Mesenchymal stem cell (in vitro differentiated cells and primary cell): ENCODE measurements at regions not wholly inside any gene's neighbourhood (a gene's known extent, or its start where the extent isn't known, plus 50 kb on each side); places are given as distances from the start of the nearest gene placed in this dataset.

Experiments
- DNase-seq: peaks from one replicate; pipeline ENCODE4 v3.0.0-alpha.2; 2013
- H2AFZ ChIP-seq: one replicate; pipeline ENCODE4 v1.6.1; 2013; ENCODE audit warnings: low read depth, mild to moderate bottlenecking, control low read depth, inconsistent platforms, low read length, moderate library complexity
- H2AK5ac ChIP-seq: 2 replicates; pipeline ENCODE4 v1.6.1; 2013; ENCODE audit warnings: low read length, moderate library complexity, mild to moderate bottlenecking, inconsistent platforms; ENCODE audit not compliant: severe bottlenecking
- H2BK120ac ChIP-seq: one replicate; pipeline ENCODE4 v1.6.1; 2013; ENCODE audit warnings: low read depth, mild to moderate bottlenecking, inconsistent platforms, low read length, moderate library complexity
- H2BK12ac ChIP-seq, 2 experiments: one replicate each; pipeline ENCODE4 v1.6.1; 2013; ENCODE audit warnings: inconsistent platforms in 2 of 2, low read length in 2 of 2, mild to moderate bottlenecking in 2 of 2, moderate library complexity in 2 of 2, control low read depth in 1 of 2
- H2BK15ac ChIP-seq: one replicate; pipeline ENCODE4 v1.6.1; 2013; ENCODE audit warnings: mild to moderate bottlenecking, low read depth, inconsistent platforms; ENCODE audit not compliant: poor library complexity, severe bottlenecking
- H2BK5ac ChIP-seq: 2 replicates; pipeline ENCODE4 v1.6.1; 2013; ENCODE audit warnings: low read depth, mild to moderate bottlenecking, low read length, control low read depth, inconsistent platforms; ENCODE audit not compliant: poor library complexity, severe bottlenecking
- H3K14ac ChIP-seq, 2 experiments: one replicate each; pipeline ENCODE4 v1.6.1; 2013; ENCODE audit warnings: inconsistent platforms in 2 of 2, low read length in 2 of 2, control low read depth in 1 of 2, mild to moderate bottlenecking in 1 of 2, moderate library complexity in 1 of 2
- H3K18ac ChIP-seq, 2 experiments: one replicate each; pipeline ENCODE4 v1.6.1; 2013; ENCODE audit warnings: inconsistent platforms in 2 of 2, low read length in 2 of 2, control low read depth in 1 of 2, low read depth in 1 of 2, mild to moderate bottlenecking in 1 of 2
- H3K23ac ChIP-seq, 2 experiments: one replicate each; pipeline ENCODE4 v1.6.1; 2013; ENCODE audit warnings: inconsistent platforms in 2 of 2, low read length in 2 of 2, mild to moderate bottlenecking in 2 of 2, moderate library complexity in 2 of 2, control low read depth in 1 of 2
- H3K27ac ChIP-seq: 2 replicates; pipeline ENCODE4 v1.5.1; 2013; ENCODE audit warnings: mild to moderate bottlenecking, moderate library complexity, low read length, control low read depth, inconsistent platforms; ENCODE audit not compliant: poor library complexity, severe bottlenecking
- H3K27me3 ChIP-seq, 2 experiments: 2 replicates each; pipeline versions ENCODE4 v1.6.1 to v1.7.0; 2013; ENCODE audit warnings: low read length in 2 of 2, mild to moderate bottlenecking in 2 of 2, moderate library complexity in 2 of 2, control low read depth in 1 of 2, inconsistent platforms in 1 of 2; ENCODE audit not compliant: control insufficient read depth in 1 of 2, insufficient read depth in 1 of 2
- H3K36me3 ChIP-seq, 2 experiments: 2 replicates each; pipeline versions ENCODE4 v1.6.1 to v1.7.0; 2013; ENCODE audit warnings: low read length in 2 of 2, control low read depth in 1 of 2, inconsistent platforms in 1 of 2, low read depth in 1 of 2, mild to moderate bottlenecking in 1 of 2; ENCODE audit not compliant: insufficient read depth in 2 of 2, control insufficient read depth in 1 of 2
- H3K4ac ChIP-seq, 2 experiments: one replicate each; pipeline ENCODE4 v1.6.1; 2013; ENCODE audit warnings: inconsistent platforms in 2 of 2, low read length in 2 of 2, mild to moderate bottlenecking in 2 of 2, moderate library complexity in 2 of 2, control low read depth in 1 of 2, low read depth in 1 of 2
- H3K4me1 ChIP-seq: 2 replicates; pipeline ENCODE4 v1.6.1; 2013; ENCODE audit warnings: low read depth, low read length, control low read depth; ENCODE audit not compliant: control insufficient read depth, insufficient read depth
- H3K4me2 ChIP-seq: 2 replicates; pipeline ENCODE4 v1.6.1; 2013; ENCODE audit warnings: low read length, mild to moderate bottlenecking, inconsistent platforms; ENCODE audit not compliant: poor library complexity, severe bottlenecking
- H3K4me3 ChIP-seq, 2 experiments: 2 replicates each; pipeline versions ENCODE4 v1.5.1 to v1.7.0; 2013; ENCODE audit warnings: low read length in 2 of 2, mild to moderate bottlenecking in 2 of 2, control low read depth in 1 of 2, low read depth in 1 of 2; ENCODE audit not compliant: insufficient read depth in 1 of 2
- H3K79me1 ChIP-seq: replicated peaks from 2 replicates; pipeline ENCODE4 v1.6.1; 2013; ENCODE audit warnings: mild to moderate bottlenecking, control low read depth, low read length, inconsistent platforms; ENCODE audit not compliant: poor library complexity, severe bottlenecking
- H3K9ac ChIP-seq: 2 replicates; pipeline ENCODE4 v1.7.0; 2013; ENCODE audit warnings: mild to moderate bottlenecking, low read length, moderate library complexity
- H3K9me3 ChIP-seq: 2 replicates; pipeline ENCODE4 v1.7.0; 2013; ENCODE audit warnings: mild to moderate bottlenecking, low read length; ENCODE audit not compliant: control insufficient read depth
- H4K8ac ChIP-seq: one replicate; pipeline ENCODE4 v1.6.1; 2013; ENCODE audit warnings: inconsistent platforms, mild to moderate bottlenecking, low read length, moderate library complexity
- H4K91ac ChIP-seq: one replicate; pipeline ENCODE4 v1.6.1; 2013; ENCODE audit warnings: mild to moderate bottlenecking, low read length, inconsistent platforms
- WGBS: methylation state at CpG from one replicate; pipeline ENCODE4 v1.1.7; 2013; ENCODE audit warnings: mixed read lengths; 5-methylcytosine and 5-hydroxymethylcytosine counted together

- Histone ChIP-seq H3K27me3 (no peaks in the 10 kb centered on the region), H2AK5ac (no peak overlapping the region), H2BK15ac (no peak overlapping the region), H3K9ac (peak overlapping the region; percentile 39), H3K14ac (no peak overlapping the region), H2BK5ac (no peak overlapping the region), H2BK120ac (no peak overlapping the region), H3K36me3 (no peaks in the 10 kb centered on the region), H3K27ac (no peak overlapping the region), H3K4ac (no peak overlapping the region), H3K18ac (no peak overlapping the region), H3K79me1 (no peaks in the 10 kb centered on the region), H3K9me3 (no peaks in the 10 kb centered on the region), H2BK12ac (no peak overlapping the region), H3K4me2 (no peak overlapping the region), H3K23ac (no peak overlapping the region), H3K4me1 (no peaks in the 10 kb centered on the region), H4K8ac (no peak overlapping the region), H4K91ac (no peak overlapping the region), H3K4me3 (no peak overlapping the region), H2AFZ (no peak overlapping the region)
- 51% methylated on average over 12 of the region's 12 CpGs for WGBS
- no peak for DNase-seq
Measured at GRCh38 chr16:17836868-17837602, 366.3 kb upstream of the XYLT1 start.

GRCh38 chr16:17835118-17835876, 364.5 kb upstream of the XYLT1 start:
- Histone ChIP-seq H3K4me2 (no peak overlapping the region), H3K4me1 (no peaks in the 10 kb centered on the region), H2BK15ac (no peak overlapping the region), H3K36me3 (no peaks in the 10 kb centered on the region), H4K8ac (no peak overlapping the region), H3K18ac (no peak overlapping the region), H3K79me1 (no peaks in the 10 kb centered on the region), H2AK5ac (no peak overlapping the region), H3K4ac (no peak overlapping the region), H2BK120ac (no peak overlapping the region), H2BK5ac (no peak overlapping the region), H3K4me3 (no peak overlapping the region), H3K9me3 (no peaks in the 10 kb centered on the region), H2AFZ (no peak overlapping the region), H3K14ac (no peak overlapping the region), H3K27ac (no peak overlapping the region), H3K27me3 (no peaks in the 10 kb centered on the region), H4K91ac (no peak overlapping the region), H3K9ac (no peak overlapping the region), H2BK12ac (no peak overlapping the region), H3K23ac (no peak overlapping the region)
- no peak for DNase-seq
- 59% methylated on average over 4 of the region's 4 CpGs for WGBS

- no peak overlapping the region for H2BK5ac ChIP-seq
- H3K18ac ChIP-seq: no peak overlapping the region
- H3K36me3 ChIP-seq: no peaks in the 10 kb centered on the region
- H2AK5ac ChIP-seq: no peak overlapping the region
- H3K4ac ChIP-seq: no peak overlapping the region
- no peaks in the 10 kb centered on the region for H3K9me3 ChIP-seq
- H3K4me2 ChIP-seq: no peak overlapping the region
- no peak overlapping the region for H2BK120ac ChIP-seq
- H3K14ac ChIP-seq: no peak overlapping the region
- no peak for DNase-seq
- no peak overlapping the region for H3K27ac ChIP-seq
- no peak overlapping the region for H4K8ac ChIP-seq
- no peaks in the 10 kb centered on the region for H3K79me1 ChIP-seq
- H3K4me3 ChIP-seq: no peak overlapping the region
- no peak overlapping the region for H2BK12ac ChIP-seq
- no peak overlapping the region for H3K23ac ChIP-seq
- H3K27me3 ChIP-seq: no peaks in the 10 kb centered on the region
- H3K9ac ChIP-seq: no peak overlapping the region
- no peak overlapping the region for H4K91ac ChIP-seq
- H3K4me1 ChIP-seq: no peaks in the 10 kb centered on the region
- H2BK15ac ChIP-seq: no peak overlapping the region
- 60% methylated on average over 1 of the region's 2 CpGs for WGBS
- H2AFZ ChIP-seq: no peak overlapping the region
Measured at GRCh38 chr16:17832738-17833137, 362.0 kb upstream of the XYLT1 start.

GRCh38 chr16:17831330-17831729, 360.6 kb upstream of the XYLT1 start:
- H2AK5ac ChIP-seq: no peak overlapping the region
- H3K14ac ChIP-seq: no peak overlapping the region
- no peaks in the 10 kb centered on the region for H3K9me3 ChIP-seq
- H3K4me1 ChIP-seq: no peaks in the 10 kb centered on the region
- H3K18ac ChIP-seq: no peak overlapping the region
- H3K4ac ChIP-seq: no peak overlapping the region
- no peak overlapping the region for H2BK15ac ChIP-seq
- 84% methylated on average over 5 of the region's 5 CpGs for WGBS
- no peaks in the 10 kb centered on the region for H3K79me1 ChIP-seq
- H2BK120ac ChIP-seq: no peak overlapping the region
- no peak overlapping the region for H3K4me3 ChIP-seq
- no peaks in the 10 kb centered on the region for H3K36me3 ChIP-seq
- H2BK12ac ChIP-seq: no peak overlapping the region
- no peak overlapping the region for H3K27ac ChIP-seq
- DNase-seq: no peak
- no peak overlapping the region for H2BK5ac ChIP-seq
- no peak overlapping the region for H2AFZ ChIP-seq
- H3K23ac ChIP-seq: no peak overlapping the region
- H3K9ac ChIP-seq: no peak overlapping the region
- H3K4me2 ChIP-seq: no peak overlapping the region
- no peaks in the 10 kb centered on the region for H3K27me3 ChIP-seq
- H4K91ac ChIP-seq: no peak overlapping the region
- no peak overlapping the region for H4K8ac ChIP-seq
